H9 (cell line): ENCODE measurements at regions not wholly inside any gene's neighbourhood (a gene's known extent, or its start where the extent isn't known, plus 50 kb on each side); places are given as distances from the start of the nearest gene placed in this dataset.

Experiments used
- DNase-seq: peaks from one replicate; pipeline ENCODE4 v3.0.0-alpha.2; 2017
- H2AFZ ChIP-seq: one replicate; pipeline ENCODE4 v1.6.1; 2013; ENCODE audit warnings: mild to moderate bottlenecking, low read length, control low read depth, moderate library complexity
- H2AK5ac ChIP-seq: 2 replicates; pipeline ENCODE4 v1.6.1; 2013; ENCODE audit warnings: low read length, control low read depth, mixed read lengths; ENCODE audit not compliant: insufficient read length
- H2BK120ac ChIP-seq: one replicate; pipeline ENCODE4 v1.6.1; 2013; ENCODE audit warnings: low read depth, mild to moderate bottlenecking, low read length, control low read depth, inconsistent platforms; ENCODE audit not compliant: poor library complexity, severe bottlenecking
- H2BK12ac ChIP-seq: 2 replicates; pipeline ENCODE4 v1.6.1; 2013; ENCODE audit warnings: low read length, control low read depth, mixed read lengths, low read depth; ENCODE audit not compliant: insufficient read length
- H2BK15ac ChIP-seq: 2 replicates; pipeline ENCODE4 v1.6.1; 2013; ENCODE audit warnings: low read depth, low read length, control low read depth
- H2BK20ac ChIP-seq: one replicate; pipeline ENCODE4 v1.6.1; 2013; ENCODE audit warnings: low read depth, mild to moderate bottlenecking, low read length, control low read depth, inconsistent platforms; ENCODE audit not compliant: poor library complexity, severe bottlenecking
- H2BK5ac ChIP-seq: 2 replicates; pipeline ENCODE4 v1.6.1; 2013; ENCODE audit warnings: low read length, control low read depth, mixed read lengths; ENCODE audit not compliant: insufficient read length
- H3K14ac ChIP-seq: 2 replicates; pipeline ENCODE4 v1.6.1; 2013; ENCODE audit warnings: low read length, control low read depth; ENCODE audit not compliant: insufficient read depth
- H3K18ac ChIP-seq: 2 replicates; pipeline ENCODE4 v1.6.1; 2013; ENCODE audit warnings: low read depth, mild to moderate bottlenecking, mixed read lengths, low read length, control low read depth; ENCODE audit not compliant: insufficient read length
- H3K23ac ChIP-seq: 2 replicates; pipeline ENCODE4 v1.6.1; 2013; ENCODE audit warnings: low read length, control low read depth, mixed read lengths, low read depth; ENCODE audit not compliant: insufficient read length
- H3K23me2 ChIP-seq: 2 replicates; pipeline ENCODE4 v1.6.1; 2013; ENCODE audit warnings: low read depth, mild to moderate bottlenecking, mixed read lengths, low read length, control low read depth; ENCODE audit not compliant: insufficient read length, poor library complexity, severe bottlenecking
- H3K27ac ChIP-seq: 2 replicates; pipeline ENCODE4 v1.5.1; 2013; ENCODE audit warnings: low read length, control low read depth, mixed read lengths, low read depth; ENCODE audit not compliant: insufficient read length
- H3K27me3 ChIP-seq: 2 replicates; pipeline ENCODE4 v1.6.1; 2013; ENCODE audit warnings: low read length, control low read depth, inconsistent platforms; ENCODE audit not compliant: insufficient read depth
- H3K4ac ChIP-seq: 2 replicates; pipeline ENCODE4 v1.6.1; 2013; ENCODE audit warnings: low read depth, mild to moderate bottlenecking, control low read depth, inconsistent platforms, low read length, moderate library complexity
- H3K4me1 ChIP-seq: 2 replicates; pipeline ENCODE4 v1.6.1; 2013; ENCODE audit warnings: low read length, control low read depth, inconsistent platforms; ENCODE audit not compliant: insufficient read depth
- H3K4me2 ChIP-seq: 2 replicates; pipeline ENCODE4 v1.6.1; 2013; ENCODE audit warnings: low read length, control low read depth, mixed read lengths; ENCODE audit not compliant: insufficient read length, insufficient read depth
- H3K56ac ChIP-seq: 2 replicates; pipeline ENCODE4 v1.6.1; 2013; ENCODE audit warnings: low read depth, mild to moderate bottlenecking, mixed read lengths, low read length, control low read depth; ENCODE audit not compliant: insufficient read length
- H3K79me1 ChIP-seq: 2 replicates; pipeline ENCODE4 v1.6.1; 2013; ENCODE audit warnings: low read depth, mild to moderate bottlenecking, moderate library complexity, low read length, control low read depth, inconsistent platforms; ENCODE audit not compliant: insufficient read depth, poor library complexity, severe bottlenecking
- H3K79me2 ChIP-seq: 2 replicates; pipeline ENCODE4 v1.6.1; 2013; ENCODE audit warnings: low read length, control low read depth, inconsistent platforms; ENCODE audit not compliant: insufficient read depth
- H3K9ac ChIP-seq: 2 replicates; pipeline ENCODE4 v1.6.1; 2013; ENCODE audit warnings: low read length, control low read depth, mixed read lengths; ENCODE audit not compliant: insufficient read length; ENCODE audit errors: extremely low read depth
- H3K9me3 ChIP-seq: one replicate; pipeline ENCODE4 v1.6.1; 2013; ENCODE audit warnings: low read depth, low read length, inconsistent platforms; ENCODE audit not compliant: control insufficient read depth
- H3T11ph ChIP-seq: one replicate; pipeline ENCODE4 v1.6.1; 2013; ENCODE audit warnings: mild to moderate bottlenecking, low read length, control low read depth, inconsistent platforms
- H4K20me1 ChIP-seq: one replicate; pipeline ENCODE4 v1.6.1; 2013; ENCODE audit not compliant: control insufficient read depth, insufficient read length, insufficient read depth
- H4K5ac ChIP-seq: 2 replicates; pipeline ENCODE4 v1.6.1; 2013; ENCODE audit warnings: low read depth, mild to moderate bottlenecking, mixed read lengths, low read length, control low read depth; ENCODE audit not compliant: insufficient read length
- H4K8ac ChIP-seq: replicated peaks from 2 replicates; pipeline ENCODE4 v1.6.1; 2013; ENCODE audit warnings: low read length, control low read depth, mixed read lengths, low read depth; ENCODE audit not compliant: insufficient read length
- H4K91ac ChIP-seq: 2 replicates; pipeline ENCODE4 v1.6.1; 2013; ENCODE audit warnings: low read depth, mild to moderate bottlenecking, moderate library complexity, mixed read lengths, low read length, control low read depth; ENCODE audit not compliant: insufficient read length
- H3K27ac Mint-ChIP-seq, 3 experiments: 2 replicates in 2 of 3; 3 replicates in 1 of 3; pipeline ENCODE4 v1.8.0; 2020 to 2021; ENCODE audit warnings: mixed read lengths in 3 of 3, mild to moderate bottlenecking in 1 of 3, moderate library complexity in 1 of 3
- H3K27me3 Mint-ChIP-seq: 2 replicates; pipeline ENCODE4 v1.8.0; 2021; ENCODE audit warnings: low read depth, mild to moderate bottlenecking, moderate library complexity, mixed read lengths
- H3K36me3 Mint-ChIP-seq, 3 experiments: 2 replicates in 2 of 3; 3 replicates in 1 of 3; pipeline ENCODE4 v1.8.0; 2020 to 2021; ENCODE audit warnings: low read depth in 3 of 3, mixed read lengths in 3 of 3; ENCODE audit not compliant: insufficient read depth in 1 of 3
- H3K4me1 Mint-ChIP-seq, 2 experiments: 2 replicates each; pipeline ENCODE4 v1.8.0; 2020; ENCODE audit warnings: mixed read lengths in 2 of 2
- H3K4me3 Mint-ChIP-seq, 2 experiments: 2 replicates in 1 of 2; 3 replicates in 1 of 2; pipeline ENCODE4 v1.8.0; 2020 to 2021; ENCODE audit warnings: mild to moderate bottlenecking in 2 of 2, mixed read lengths in 2 of 2, moderate library complexity in 1 of 2
- H3K9me3 Mint-ChIP-seq, 2 experiments: 2 replicates in 1 of 2; 3 replicates in 1 of 2; pipeline ENCODE4 v1.8.0; 2020; ENCODE audit warnings: mild to moderate bottlenecking in 2 of 2, mixed read lengths in 2 of 2, moderate library complexity in 1 of 2
- CTCF ChIP-seq: fragments of 200-600 bp; sonication (generic); conservative IDR thresholded peaks from 3 replicates; pipeline ENCODE4 v1.8.0; 2021; ENCODE audit warnings: antibody characterized with exemption, mild to moderate bottlenecking
- WGBS: extraction: QIAGEN DNeasy Blood & Tissue Kit; methylation state at CpG from one replicate; pipeline ENCODE4 v1.1.7; 2013; ENCODE audit warnings: missing lambda C conversion rate, low lambda C conversion rate, mixed read lengths; ENCODE audit not compliant: insufficient read length; ENCODE audit errors: extremely low coverage; 5-methylcytosine and 5-hydroxymethylcytosine counted together

GRCh38 chr22:49717322-49717919 is 110.3 kb downstream of the BRD1 start:
- H3K23me2 ChIP-seq, result no peaks in the 10 kb centered on the region
- H3K4me1 ChIP-seq, result no peaks in the 10 kb centered on the region
- DNase-seq, result no peak
- no peak overlapping the region for H2BK120ac ChIP-seq
- no peaks in the 10 kb centered on the region for H4K20me1 ChIP-seq
- no peak overlapping the region for H3K27ac ChIP-seq
- no peak overlapping the region for H3K4me2 ChIP-seq
- no peak overlapping the region for H2BK5ac ChIP-seq
- no peaks in the 10 kb centered on the region for H3K79me1 ChIP-seq
- H2BK15ac ChIP-seq, result no peak overlapping the region
- no peak for TF ChIP-seq CTCF
- Mint-ChIP-seq H3K27me3 (peaks cover 71% of the 10 kb centered on the region), H3K4me1 (peaks cover 27 to 36% of the 10 kb centered on the region in 2 experiments), H3K27ac (no peak overlapping the region; a peak in 1 of 7 replicates), H3K9me3 (peaks cover 0 to 4% of the 10 kb centered on the region in 2 experiments; a peak in 2 of 5 replicates), H3K36me3 (peaks cover 0 to 4% (median 0%) of the 10 kb centered on the region in 3 experiments; a peak in 2 of 7 replicates), H3K4me3 (peak overlapping the region; percentile 25 to 60; a peak in 4 of 5 replicates)
- no peak overlapping the region for H3K4ac ChIP-seq
- no CpG with 5 or more reads among the region's 24 CpGs for WGBS
- no peak overlapping the region for H2AFZ ChIP-seq
- no peak overlapping the region for H3K14ac ChIP-seq
- H3T11ph ChIP-seq, result no peak overlapping the region
- no peak overlapping the region for H3K56ac ChIP-seq
- no peak overlapping the region for H3K23ac ChIP-seq
- no peak overlapping the region for H3K18ac ChIP-seq
- H2BK12ac ChIP-seq, result no peak overlapping the region
- no peak overlapping the region for H2BK20ac ChIP-seq
- H4K91ac ChIP-seq, result no peak overlapping the region
- no peaks in the 10 kb centered on the region for H3K79me2 ChIP-seq
- no peaks in the 10 kb centered on the region for H3K27me3 ChIP-seq
- no peak overlapping the region for H4K5ac ChIP-seq
- no peak overlapping the region for H3K9ac ChIP-seq
- H4K8ac ChIP-seq, result no peak overlapping the region
- H3K9me3 ChIP-seq, result no peaks in the 10 kb centered on the region
- no peak overlapping the region for H2AK5ac ChIP-seq
